ENCODE measurements at regions not wholly inside any gene's neighbourhood (a gene's known extent, or its start where the extent isn't known, plus 50 kb on each side); places are given as distances from the start of the nearest gene placed in this dataset.

DNA sequence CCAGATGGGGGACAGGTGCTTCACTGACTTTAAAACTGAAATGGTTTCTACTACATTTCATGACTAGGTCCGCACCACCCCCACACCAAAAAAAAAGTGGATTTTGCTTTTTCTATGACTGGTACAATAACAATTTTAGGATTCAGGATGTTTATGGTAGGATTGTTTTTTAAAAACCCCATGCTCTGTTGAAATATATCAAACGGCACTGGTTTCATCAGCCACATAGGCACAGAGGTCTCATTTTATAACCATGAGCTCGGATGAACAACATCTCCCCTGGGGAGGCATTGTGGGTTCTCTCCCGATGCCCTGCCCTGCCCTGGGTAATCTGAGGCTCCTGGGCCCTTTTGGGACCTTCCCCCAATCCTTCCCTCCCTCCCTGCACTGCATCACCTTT is 202.7 kb upstream of the KBTBD8 start:
- DNase-seq (ENCODE audit: low read depth, low spot score), result no peak
- H3K27ac ChIP-seq, result no peak overlapping the region

DNA sequence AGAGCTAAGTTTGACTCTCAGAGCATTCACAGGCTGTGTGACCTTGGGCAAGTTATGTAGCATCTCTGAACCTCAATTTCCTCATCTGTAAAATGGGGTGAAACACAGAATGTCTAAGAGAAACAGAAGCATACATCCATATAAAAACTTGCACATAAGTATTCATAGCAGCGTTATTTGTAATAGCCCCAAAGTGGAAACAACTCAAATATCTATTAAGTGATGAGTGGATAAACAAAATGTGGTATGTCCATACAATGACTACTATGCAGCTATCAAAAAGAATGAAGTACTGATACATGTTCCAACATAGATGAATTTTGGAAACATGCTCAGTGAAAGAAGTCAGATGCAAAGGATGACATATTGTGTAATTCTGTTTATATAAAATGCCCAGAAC is 201.8 kb upstream of the KBTBD8 start:
- DNase-seq (ENCODE audit: low read depth, low spot score), result no peak
- no peak overlapping the region for H3K27ac ChIP-seq

DNA sequence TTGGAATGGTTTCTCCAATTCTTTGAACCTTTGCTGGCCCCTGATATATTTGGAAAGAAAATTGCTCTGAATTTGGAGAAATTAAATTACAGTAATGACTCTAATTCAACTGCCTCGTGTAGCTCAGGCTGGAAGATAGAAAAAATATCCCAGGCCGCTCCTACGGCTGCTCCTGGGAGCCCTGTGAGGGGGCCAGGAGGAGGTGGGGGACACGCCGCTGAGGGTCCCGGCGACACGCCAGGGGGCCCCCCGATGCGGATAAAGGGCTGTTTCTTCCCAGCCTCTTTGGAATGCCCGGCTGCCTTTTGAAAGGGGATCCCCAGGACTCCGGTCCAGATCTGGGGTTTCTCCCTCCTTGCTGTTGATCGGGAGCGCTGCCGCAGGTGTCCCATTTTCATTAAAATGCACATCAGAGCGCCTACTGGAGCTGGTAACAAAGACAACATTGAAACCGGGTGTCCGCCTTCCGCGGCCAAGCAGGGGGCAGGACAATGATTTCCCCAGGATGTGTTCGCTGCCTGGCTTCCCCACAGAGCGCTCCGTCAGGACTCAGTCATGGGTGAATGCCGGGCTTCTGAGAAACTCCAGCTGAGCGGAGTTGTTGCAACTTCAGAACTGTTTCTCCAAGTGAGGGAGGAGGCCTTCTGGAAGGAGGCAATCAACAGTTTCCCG is 200.1 kb upstream of the KBTBD8 start:
- DNase-seq (ENCODE audit: low read depth, low spot score), result no peak

DNA sequence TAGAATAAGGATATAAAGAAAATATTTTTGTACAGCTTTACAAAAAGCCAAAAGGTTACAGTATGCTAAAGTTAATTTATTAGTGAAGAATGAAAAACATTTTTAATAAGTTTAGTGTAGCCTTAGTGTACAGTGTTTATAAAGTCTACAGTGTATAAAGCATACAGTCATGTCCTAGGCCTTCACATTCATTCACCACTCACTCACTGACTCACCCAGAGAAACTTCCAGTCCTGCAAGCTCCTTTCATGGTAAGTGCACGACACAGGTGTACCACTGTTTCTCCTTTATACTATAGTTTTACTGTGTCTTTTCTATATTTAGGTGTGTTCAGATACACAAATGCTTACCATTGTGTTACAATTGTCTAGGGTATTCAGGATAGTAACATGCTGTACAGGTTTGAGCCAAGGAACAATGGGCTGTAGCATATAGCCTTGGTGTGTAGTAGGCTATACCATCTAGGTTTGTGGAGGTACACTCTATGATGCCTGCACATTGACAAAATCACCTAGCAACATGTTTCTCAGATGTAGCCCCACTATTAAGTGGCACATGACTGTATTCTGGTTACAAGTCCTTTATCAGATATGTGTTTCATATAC is 197.1 kb upstream of the KBTBD8 start:
- no peak for DNase-seq (ENCODE audit: low read depth, low spot score)
- no peak overlapping the region for H3K27ac ChIP-seq

More for the DNA sequence above, 200.1 kb upstream of the KBTBD8 start:
- no peak overlapping the region for H3K27ac ChIP-seq

DNA sequence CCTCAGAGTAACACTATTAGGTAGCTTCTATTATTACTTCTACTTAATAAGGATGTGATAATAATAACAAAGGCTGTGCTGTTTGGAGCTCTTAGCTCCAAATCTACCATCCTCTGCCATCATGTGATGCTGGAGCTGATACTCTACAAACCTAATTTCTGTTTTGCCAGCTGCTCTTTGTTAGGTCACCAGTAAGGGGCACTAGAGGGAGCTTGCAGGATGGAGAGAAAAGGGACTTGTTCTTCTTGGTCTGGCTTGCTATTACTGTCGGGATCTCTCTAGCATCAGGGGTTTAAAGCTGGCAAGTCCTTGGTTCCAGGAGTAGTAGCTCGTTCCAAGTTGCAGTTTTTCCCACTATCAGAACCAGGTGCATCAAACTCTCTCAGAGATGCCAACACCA is 194.9 kb upstream of the KBTBD8 start:
- H3K27ac ChIP-seq, result no peak overlapping the region
- no peak for DNase-seq (ENCODE audit: low read depth, low spot score)

DNA sequence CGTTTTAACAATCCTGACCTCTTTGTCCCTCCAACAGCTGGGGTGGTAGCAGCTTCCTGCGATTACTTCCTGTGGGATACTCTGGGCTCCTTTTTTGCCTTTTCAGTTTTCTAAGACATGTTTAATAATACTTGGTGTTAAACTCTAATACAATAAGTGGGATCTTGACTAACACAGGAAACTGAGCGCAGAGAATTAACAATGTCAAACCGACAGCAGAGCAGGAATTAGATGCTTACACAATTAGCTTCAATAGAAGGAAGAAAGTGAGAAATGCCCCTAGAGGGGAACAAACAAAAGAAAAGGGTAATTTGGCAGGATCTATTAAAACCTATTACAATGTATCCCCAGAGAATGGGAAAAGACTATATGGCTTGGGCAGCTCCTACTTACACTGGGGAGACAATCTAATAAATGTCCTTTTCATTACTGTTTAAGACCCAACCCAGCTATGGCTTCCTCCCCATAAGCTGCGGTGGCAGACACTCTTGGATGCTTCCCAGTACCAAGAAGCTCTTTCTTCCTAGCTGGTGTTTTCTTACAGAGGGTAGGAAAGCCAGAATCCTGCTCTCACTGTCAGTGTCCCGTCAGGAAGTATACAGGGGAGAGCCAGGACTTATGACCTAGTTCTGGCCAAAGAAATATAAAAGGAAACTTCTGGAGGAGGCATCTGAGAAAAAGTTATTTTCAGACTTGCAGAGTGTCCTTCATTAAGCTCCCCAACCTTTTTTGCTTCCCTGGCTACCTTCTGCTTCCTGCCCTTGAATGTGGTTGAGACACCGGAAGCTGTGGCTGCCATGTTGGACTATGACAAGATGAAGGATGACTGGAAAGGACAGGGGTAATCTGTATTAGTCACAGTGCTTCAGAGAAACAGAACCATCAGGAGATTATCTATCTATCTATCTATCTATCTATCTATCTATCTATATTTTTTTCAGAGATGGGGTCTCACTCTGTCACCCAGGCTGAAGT is 194.1 kb upstream of the KBTBD8 start:
- DNase-seq (ENCODE audit: low read depth, low spot score), result no peak
- no peak overlapping the region for H3K27ac ChIP-seq

DNA sequence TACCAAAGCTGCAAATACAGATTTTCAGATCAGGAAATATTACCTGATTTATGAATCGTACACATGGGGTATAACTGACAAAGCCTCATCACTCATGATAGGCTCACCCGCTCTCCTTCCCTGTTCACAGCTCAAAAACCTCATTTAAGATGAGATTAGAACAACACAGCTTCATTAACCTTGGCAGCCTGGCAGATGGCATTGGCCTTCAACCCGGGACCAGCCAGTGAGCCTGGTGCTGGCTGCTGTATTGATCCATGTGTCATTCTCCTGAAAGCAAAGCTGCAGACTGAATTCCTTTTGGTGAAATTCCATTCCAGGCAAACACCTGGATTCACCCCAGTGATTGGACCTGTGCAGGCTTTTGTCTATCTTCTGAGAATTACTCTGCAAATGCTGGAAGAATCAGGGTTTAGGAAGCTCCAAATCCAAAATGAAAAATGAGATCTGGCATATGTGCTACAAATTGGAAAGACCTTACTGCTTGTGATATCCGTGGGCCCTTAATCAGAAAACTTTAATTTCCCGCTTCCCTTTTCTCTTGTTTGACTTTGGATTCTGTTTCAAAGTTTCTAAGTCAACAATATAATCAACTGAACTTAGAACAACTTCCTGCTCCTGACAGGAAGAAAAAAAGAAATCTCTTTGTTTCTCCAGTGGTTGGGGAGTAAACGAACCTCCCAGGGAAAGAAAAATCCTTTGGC is 189.1 kb upstream of the KBTBD8 start:
- no peak for DNase-seq (ENCODE audit: low read depth, low spot score)
- no peak overlapping the region for H3K27ac ChIP-seq

DNA sequence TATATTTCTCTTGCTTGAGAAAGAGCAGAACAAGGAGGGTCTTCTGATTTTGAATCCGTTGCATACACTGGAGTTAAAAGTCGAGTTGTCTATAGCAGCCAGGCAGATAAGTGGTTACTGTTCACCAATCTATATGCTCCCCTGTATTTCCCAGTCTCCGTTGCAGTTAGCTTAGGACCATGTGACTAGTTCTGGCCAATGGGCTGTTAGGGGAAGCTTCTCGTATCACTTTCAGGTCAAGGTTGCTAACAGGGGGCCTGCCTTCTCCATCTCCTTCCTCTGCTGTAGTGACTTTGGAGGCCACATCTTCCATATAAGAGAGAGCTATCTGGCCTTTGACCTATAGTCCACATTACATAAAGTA is 188.5 kb upstream of the KBTBD8 start:
- no peak for DNase-seq (ENCODE audit: low read depth, low spot score)
- no peak overlapping the region for H3K27ac ChIP-seq

DNA sequence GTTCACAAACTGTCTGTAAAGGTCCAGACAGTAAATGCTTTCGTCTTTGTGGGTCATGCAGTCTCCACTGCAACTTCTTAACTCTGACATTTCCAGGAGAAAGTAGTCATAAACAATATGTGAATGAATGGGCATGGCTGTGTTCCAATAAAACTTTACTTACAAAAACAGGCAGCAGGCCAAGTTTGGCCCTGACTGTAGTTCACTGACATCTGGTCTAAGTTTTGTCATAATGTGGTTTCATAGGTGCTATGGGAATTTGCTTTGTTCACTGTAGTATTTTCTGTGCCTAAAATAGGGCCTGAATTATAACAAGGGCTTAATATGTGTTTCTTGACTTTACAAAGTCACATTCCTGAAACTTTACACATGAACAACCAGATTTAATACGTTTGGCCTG is 186.0 kb upstream of the KBTBD8 start:
- H3K27ac ChIP-seq, result no peak overlapping the region
- no peak for DNase-seq (ENCODE audit: low read depth, low spot score)

DNA sequence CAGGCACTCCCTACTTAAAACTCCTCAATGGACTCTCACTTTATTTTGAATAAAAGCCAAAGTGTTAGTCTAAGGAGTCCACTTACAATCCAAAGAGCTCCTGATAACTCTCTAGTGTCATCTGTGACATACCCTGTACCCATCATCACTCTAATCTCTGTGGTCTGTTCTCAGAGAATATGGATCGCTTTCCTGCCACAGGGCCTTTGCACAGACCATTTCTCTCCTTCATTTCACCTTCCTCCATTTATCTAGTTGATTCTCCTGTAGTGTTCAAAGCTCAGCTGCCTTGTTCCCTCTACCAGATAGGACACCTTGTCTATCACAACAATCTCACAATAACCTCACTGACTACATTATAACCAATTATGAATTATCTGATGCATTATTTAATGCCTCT is 185.4 kb upstream of the KBTBD8 start:
- no peak for DNase-seq (ENCODE audit: low read depth, low spot score)
- no peak overlapping the region for H3K27ac ChIP-seq

DNA sequence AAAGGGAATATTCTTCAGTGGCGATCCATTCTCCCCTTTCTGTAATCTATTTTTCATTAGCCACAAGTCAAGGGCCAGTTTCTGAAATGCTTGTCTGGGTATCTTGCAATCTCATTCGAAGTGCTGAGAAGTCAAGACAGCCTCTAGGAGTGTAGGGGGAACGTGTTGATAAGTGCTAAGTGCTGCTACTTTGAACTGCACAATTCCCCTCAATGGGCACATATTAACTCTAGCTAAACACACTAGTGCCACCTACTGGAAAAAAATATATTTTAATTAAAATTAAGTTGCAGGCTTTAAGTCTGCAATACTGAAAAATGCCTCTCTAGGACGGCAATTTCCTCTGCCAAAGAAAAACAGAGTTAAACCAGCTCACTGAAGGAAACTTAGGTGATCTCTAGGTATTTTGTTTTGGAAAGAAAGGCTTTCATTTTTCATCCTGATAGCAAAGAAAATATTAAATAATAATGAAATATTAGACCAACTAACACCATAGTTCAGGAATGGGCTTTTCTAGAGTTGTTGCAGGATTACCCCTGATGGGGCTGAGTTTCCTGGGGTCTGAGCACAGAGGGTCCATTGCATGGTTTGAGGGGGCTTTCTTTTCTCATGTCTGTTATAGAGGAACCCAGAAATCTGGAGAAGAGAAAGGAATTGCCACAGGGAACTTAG is 181.9 kb upstream of the KBTBD8 start:
- no peak overlapping the region for H3K27ac ChIP-seq
- no peak for DNase-seq (ENCODE audit: low read depth, low spot score)

DNA sequence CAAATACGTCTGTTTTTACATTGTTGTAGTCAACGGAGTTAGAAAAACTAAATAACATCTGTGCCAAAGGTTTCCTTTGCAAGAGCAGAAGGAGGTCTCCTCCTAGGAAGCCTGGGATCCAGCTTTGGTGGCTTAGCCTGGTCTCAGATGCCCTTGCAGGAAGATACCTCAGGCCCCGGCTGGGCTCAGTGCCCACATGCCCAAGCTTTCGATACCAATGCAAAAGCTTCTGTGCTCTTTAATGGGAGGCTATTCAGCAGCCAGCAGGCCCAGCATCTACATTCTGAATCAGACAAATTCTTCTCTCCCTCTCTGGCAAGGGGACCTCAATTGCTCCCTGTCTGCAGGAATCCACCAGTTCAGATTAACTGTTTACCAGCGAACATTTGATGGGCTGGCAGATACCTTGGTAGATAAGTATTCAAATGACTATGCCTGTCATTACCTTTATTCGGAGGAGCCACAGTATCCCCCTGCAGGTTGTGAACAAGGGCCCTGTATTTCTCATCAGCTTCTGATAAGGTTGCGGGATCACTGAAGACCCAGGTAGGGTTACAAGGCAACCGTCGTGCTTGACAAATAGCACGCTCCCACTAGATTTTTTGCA is 180.1 kb upstream of the KBTBD8 start:
- DNase-seq (ENCODE audit: low read depth, low spot score), result no peak
- H3K27ac ChIP-seq, result no peak overlapping the region

DNA sequence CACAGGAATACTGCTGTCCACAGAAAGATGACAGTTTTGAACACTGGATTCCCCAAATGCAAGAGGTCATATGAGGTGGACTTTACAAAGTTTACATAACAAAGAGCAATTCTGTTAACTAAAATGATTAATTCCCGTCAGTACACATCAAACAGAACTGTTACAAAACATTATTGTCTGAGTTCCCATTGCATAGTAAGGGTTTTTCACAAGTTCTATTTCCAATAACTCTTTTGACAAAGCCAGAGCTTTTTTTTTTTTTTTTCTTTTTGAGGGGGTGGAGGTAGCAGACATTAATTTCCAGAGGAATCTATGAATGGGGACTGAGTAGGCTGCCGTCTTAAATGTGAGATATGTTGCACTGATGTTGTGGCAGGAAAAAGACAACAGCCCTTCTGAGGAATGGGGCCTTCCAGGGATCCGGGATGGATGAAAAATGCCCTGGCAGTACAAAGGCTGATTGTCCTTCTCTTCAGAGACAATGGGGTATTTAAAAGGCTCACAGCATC is 178.1 kb upstream of the KBTBD8 start:
- DNase-seq (ENCODE audit: low read depth, low spot score), result no peak
- no peak overlapping the region for H3K27ac ChIP-seq

DNA sequence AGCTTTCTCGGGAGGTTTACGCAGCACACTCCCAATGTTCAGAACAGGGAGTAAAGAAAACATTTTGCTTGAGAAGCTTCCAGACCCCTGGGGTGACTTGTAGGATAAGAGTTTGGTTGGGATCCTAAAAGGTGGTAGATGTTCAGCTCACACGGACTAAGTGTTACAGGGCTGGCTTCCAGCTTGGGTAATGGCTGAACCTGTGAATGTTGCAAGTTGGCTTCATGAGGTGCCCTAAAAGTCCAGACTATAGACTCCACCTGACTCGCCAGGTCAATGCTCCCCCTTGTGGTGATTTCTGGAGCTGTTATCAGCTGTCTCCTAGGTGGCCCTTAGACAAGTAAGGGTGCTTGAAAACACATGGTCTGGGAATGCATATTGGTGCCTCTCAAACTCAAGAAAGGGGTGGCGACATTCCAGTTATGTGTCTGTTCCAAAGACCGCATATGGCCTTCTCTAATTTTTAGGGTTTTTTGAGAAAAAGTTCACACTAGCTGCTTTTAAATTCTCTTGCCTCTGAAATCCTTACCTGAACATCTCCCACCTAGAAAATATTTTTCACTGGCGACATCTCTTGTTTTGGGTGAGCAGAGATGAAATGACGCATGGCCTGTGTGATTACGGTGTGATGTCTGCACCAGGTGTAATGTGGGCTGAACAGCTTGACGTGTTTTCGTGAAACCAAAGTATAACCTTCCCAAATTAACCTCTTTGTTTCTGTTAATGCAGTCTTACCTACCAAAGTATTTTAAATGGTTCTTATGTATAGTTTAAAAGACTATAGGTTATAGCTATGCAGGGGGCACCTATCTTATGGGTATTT is 175.7 kb upstream of the KBTBD8 start:
- DNase-seq (ENCODE audit: low read depth, low spot score), result no peak
- no peak overlapping the region for H3K27ac ChIP-seq

DNA sequence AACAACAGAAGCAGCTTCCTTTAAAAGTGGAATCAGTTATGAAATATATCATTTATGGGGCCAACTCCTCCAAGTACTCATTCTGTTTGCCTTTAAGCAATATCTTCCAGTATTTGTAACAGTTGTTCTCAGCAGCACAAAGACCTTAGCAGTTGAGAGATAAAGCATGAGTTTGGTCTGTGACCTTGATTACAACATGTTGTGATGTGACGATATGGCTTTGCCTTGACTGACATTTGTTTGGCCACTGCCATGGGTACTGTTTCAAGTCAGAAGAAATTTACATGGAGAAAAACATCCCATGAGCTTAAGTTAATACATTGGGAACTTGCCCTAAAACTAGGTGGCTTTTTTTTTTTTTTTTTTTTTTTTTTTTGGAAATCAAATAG is 175.1 kb upstream of the KBTBD8 start:
- no peak overlapping the region for H3K27ac ChIP-seq
- DNase-seq (ENCODE audit: low read depth, low spot score), result no peak

DNA sequence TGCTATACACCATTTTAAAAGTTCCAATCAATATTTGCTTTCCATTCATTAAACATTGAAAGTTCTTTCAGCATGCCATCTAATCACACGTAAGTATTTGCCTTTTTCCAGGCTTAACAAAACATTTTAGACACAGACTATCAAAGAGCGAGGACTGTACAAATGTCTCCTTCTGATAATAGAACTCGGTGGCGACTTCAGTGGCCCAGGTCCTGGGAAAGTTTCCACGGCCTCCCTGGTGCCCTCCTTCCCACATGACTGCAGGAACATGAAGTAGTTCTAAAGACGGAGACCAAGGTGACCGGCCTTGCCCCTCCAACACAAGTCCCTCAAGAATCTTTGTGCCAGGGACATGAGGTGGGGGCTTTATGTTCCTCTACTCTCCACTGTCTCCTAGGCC is 174.6 kb upstream of the KBTBD8 start:
- no peak for DNase-seq (ENCODE audit: low read depth, low spot score)
- no peak overlapping the region for H3K27ac ChIP-seq

DNA sequence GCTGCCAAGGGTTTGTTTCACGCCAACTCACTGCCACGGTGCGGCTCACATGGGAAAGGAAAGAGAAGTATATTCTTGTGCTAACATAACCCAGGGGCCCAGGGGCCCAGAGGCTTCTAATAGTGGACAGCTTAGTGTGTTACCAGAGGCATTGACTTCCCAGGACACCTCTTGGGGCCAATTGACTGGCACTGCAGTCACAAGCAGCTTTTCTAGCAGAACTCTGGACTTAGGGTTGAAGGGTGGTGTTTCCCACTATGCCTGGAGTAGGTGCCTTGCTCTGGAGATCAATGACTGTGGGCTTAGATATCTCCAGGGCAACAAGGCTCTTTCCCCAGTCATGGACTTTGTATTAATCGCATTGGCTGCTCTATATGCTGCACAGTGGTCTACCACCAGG is 172.7 kb upstream of the KBTBD8 start:
- no peak overlapping the region for H3K27ac ChIP-seq
- no peak for DNase-seq (ENCODE audit: low read depth, low spot score)

DNA sequence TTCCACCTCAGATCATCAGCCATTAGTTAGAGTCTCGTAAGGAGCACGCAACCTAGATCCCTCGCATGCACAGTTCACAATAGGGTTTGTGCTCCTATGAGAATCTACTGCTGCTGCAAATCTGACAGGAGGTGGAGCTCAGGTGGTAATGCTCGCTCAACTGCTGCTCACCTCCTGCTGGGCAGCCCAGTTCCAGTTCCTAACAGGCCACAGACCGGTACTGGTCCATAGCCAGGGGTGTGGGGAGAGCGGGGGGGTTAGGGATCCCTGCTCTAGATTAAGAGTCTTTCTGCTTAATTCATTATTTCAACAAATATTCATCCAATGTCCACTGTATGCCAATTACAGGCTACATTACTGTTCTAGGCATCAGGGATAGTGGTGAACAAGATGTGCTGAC is 170.4 kb upstream of the KBTBD8 start:
- DNase-seq (ENCODE audit: low read depth, low spot score), result no peak
- no peak overlapping the region for H3K27ac ChIP-seq

DNA sequence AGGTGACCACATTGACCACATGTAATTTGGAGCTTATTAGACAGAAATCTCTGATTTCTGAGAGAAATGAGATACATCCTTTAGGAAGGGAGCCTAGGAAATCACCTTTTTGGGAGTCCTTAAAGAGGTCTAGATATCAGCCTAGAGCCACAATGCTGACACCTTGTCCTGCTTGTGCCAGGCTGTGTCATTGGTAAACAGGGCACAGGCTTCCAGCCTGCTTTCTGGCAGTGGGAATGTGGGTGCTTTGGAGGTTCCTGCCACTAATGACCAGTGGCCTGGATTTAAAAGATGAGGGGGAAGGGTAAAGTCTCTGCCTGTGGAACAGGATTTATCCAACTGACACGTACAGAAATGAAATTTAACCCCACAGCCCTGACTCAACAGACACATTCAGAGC is 169.8 kb upstream of the KBTBD8 start:
- no peak overlapping the region for H3K27ac ChIP-seq
- DNase-seq (ENCODE audit: low read depth, low spot score), result no peak
